ENCODE measurements at regions not wholly inside any gene's neighbourhood (a gene's known extent, or its start where the extent isn't known, plus 50 kb on each side); places are given as distances from the start of the nearest gene placed in this dataset.
"Not testable (repeated sequence)": the region's sequence is repeated elsewhere in the genome, so short reads cannot be mapped to it uniquely, and the experiment has no call there.

GRCh38 chr4:164229255-164229654 lies 524.7 kb upstream of the SMIM31 start:
- no peak for DNase-seq

DNA sequence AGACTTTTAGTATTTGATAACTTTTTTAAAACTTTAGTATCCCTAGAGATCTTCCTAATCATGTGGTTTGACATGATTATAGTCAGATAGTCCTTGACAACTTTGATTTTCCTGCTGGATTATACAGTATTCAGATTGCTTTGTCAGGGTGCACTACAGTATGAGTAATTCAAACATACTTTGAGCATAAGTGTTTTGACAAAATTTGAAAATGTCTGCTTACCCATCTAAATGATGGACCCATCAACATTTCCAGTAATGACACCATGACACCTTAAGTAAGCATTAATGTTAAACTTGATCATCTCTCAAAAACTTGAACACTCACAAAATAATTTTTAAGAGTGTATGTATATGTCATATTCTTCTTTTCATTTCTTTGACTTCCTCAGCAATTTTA lies 514.5 kb upstream of the SMIM31 start:
- no peak for DNase-seq

- no peak for DNase-seq
Observed at GRCh38 chr4:164239976-164240375, 514.0 kb upstream of the SMIM31 start.

DNA sequence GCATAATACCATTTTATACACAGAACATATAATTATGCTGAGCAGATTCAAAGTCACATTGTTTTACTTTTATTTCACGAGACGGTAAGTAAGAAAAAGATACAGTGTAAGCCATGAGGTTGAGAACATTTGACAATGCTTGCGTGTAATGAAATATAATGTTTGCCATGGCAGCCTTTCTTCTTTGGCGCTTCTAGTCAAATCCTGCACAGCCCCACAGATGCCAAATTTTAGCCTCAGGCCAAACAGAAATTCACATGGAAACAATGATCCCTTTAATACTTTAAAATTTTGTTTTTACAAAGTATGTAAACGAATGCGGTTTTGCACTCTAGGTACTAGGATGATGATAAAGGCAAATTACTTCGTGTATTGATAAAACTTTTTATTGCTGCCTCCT lies 502.7 kb upstream of the SMIM31 start:
- DNase-seq: no peak

DNA sequence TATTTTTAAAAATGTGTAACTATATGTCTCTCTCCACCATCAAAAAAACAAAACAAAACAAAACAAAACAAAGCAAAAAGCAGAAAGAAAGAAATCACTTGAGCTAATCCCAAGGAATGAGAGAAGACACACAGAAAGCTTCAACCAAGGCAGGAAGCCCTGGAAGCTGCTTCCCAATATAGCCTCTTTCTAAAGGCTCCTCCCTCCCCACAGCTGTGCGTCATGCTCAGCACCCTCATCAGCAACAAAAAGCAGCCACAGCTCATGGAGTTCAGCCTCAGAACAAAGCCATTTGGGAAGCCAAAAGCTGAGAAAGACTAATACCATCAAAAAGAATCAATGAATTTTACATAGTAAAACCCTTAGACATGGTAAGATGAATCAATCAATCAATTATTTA lies 501.6 kb upstream of the SMIM31 start:
- DNase-seq: no peak

GRCh38 chr4:164261831-164262230 lies 492.1 kb upstream of the SMIM31 start:
- no peak for DNase-seq

GRCh38 chr4:164262508-164262907 lies 491.4 kb upstream of the SMIM31 start:
- not testable (repeated sequence) for DNase-seq

GRCh38 chr4:164277414-164277813 lies 476.5 kb upstream of the SMIM31 start:
- not testable (repeated sequence) for DNase-seq

- DNase-seq: no peak
Observed at GRCh38 chr4:164287173-164287572, 466.8 kb upstream of the SMIM31 start.

DNA sequence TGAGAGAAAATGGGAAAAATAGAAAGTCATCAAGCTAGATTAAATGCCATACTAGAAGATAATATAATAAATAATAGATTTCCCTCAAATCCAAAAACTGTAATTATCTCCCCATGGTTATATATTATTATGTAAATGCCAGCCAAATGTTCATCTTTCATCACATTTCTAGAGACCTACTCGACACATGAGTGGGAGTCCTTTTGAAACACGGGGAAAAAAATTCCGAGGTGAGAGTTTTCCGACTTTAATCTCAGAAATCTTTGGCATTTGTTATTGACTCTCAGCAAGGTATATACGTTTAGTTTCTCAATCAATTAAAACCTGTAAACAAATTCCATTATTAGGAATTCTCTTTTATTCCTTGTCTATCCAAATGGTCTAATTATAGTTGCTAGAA lies 465.4 kb upstream of the SMIM31 start:
- DNase-seq: no peak

DNA sequence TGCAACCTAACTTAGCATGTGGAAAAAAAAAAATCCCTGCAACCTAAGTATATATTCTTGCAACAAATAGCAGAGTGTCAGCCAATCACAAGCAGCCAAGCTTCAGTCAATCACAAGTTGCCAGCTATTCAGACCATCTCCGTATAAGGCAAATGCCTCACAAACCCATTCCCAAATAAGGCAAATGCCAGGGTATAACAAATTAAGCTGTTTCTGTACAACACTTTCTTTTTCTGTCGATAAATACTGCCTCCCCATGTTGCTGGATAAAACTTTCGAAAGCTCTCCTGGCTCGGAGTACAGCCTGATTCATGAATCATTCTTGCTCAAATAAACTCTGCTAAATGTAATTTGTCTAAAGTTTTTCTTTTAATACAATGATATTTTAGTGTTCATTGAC lies 460.7 kb upstream of the SMIM31 start:
- DNase-seq: no peak

DNA sequence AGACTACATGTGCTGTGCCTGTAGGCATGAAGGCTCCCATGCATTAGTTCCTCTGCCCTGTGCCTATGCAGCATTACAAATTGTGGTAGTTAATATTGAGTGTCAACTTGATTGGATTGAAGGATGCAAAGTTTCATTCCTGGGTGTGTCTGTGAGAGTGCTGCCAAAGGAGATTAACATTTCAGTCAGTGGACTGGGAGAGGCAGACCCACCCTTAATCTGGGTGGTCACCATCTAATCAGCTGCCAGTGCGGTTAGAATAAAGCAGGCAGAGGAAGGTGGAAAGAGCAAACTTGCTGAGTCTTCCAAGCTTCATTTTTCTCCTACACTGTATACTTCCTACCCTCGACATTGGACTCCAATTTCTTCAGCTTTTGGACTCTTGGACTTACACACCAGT lies 460.2 kb upstream of the SMIM31 start:
- no peak for DNase-seq

GRCh38 chr4:164301430-164301829 lies 452.5 kb upstream of the SMIM31 start:
- DNase-seq: no peak

DNA sequence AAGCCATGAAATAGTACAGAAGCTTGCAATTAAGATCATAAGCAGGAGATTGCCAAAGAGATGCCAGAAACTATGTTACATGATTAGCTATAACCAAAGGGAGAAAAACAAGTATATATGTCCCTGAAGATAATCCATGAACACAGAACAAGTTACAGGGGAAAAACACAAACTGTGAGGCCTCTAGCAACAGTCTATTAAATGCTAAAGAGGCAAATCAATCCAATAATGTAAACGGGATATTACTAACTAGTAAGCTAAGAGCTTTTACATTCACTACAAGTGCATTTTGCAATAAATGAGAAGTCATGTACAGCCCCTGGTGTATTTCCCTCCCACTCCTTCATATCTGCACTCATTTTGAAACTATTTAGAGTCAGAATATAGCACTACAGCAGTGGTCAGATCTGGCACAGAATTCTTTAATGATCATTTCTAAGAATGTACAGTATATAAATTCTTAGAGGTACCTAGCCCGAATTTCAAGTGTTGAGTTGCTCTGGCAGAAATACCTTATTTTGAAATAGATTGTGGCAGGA lies 449.8 kb upstream of the SMIM31 start:
- no peak for DNase-seq

DNA sequence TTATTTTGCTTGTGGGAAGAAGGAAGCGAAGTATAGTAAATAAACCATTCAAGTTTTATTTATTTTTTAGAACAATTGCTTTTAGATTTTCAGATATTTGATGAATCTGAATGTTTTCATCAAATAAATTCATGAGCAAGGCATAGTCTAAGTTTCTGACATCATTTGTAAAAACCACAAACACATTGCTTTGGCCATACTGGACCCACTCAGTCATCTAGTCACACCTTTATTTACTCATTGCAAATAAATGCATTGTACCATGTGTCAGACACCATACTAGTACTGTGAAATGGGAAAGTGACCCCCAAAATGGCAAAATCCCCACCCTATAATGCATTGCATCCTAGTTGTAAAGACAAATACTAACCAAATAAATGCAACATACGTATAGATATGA lies 449.1 kb upstream of the SMIM31 start:
- no peak for DNase-seq

GRCh38 chr4:164307262-164307661 lies 446.7 kb upstream of the SMIM31 start:
- DNase-seq: no peak

DNA sequence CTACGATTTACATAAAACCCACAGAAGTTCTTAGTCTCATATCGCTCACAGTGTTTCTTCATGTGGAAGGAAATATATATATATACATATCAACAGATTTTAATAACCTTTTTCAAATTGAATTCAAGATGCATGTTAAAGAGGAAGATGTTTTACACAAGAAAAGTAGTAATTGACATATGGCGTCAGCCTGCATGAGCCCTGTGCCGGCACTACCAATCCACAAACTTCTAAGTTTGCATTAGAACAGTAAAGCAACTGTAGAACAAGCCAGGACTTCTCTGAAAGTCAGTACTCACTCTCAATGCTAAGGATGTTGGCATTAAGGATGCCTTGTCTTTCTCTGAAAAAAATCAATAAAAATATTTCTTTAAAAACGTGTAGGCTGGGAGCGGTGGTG lies 441.3 kb upstream of the SMIM31 start:
- no peak for DNase-seq

- DNase-seq: no peak
Observed at GRCh38 chr4:164313853-164314252, 440.1 kb upstream of the SMIM31 start.

DNA sequence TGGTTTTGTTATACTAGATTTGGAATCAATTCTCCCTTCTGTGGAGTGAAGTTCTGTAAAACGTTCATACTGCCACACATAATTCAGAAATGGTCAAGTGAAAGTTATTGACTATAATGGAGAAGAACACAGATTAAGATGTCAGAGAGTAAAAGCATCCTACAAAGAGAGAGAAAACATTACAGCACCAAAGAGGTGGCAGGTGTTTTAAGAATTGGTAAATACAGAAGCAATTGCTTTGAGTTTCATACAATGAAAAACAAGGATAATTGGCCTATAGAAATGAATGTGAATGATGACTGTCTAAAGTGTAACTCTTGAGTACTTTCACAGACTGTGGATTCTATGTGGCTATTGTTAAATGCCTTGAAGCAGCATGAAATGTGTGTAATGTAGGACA lies 435.6 kb upstream of the SMIM31 start:
- DNase-seq: no peak

DNA sequence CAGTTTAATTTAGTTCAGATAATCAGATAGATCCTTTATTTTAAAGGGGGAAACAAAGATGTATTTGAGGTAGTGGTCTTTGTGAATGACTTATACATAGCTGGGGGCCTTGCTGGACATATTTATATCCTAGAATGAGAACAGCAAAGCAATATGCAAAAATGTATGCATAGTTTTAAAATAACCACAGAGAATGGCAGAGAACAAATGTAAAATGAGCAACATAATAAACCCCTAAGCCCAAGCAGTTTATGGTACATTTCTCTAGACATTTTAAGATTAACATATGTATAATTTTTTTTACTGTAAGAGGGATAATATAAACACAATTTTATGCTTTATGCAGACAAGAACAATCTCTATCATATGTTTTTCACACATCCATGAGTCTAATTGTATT lies 434.2 kb upstream of the SMIM31 start:
- DNase-seq: no peak

DNA sequence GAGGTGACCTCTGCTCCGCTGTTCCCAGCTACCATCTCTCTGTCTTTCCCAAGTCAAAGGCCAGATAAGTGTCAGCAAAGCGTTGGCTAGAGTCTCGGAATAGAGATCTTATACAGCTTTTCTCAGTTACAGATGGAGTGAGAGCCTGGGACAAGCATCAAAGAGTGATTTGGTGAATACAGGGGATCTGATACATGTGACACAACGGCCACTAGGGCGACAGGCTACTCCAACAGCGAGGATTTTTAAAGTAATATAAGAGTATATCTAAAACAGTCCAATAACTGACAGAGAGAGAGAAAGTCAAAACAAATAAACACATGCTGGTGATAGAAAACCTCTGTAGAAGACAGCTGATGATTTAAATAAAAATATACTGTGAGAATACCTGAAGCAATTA lies 433.1 kb upstream of the SMIM31 start:
- no peak for DNase-seq

- no peak for DNase-seq
Observed at GRCh38 chr4:164326056-164326455, 427.9 kb upstream of the SMIM31 start.

DNA sequence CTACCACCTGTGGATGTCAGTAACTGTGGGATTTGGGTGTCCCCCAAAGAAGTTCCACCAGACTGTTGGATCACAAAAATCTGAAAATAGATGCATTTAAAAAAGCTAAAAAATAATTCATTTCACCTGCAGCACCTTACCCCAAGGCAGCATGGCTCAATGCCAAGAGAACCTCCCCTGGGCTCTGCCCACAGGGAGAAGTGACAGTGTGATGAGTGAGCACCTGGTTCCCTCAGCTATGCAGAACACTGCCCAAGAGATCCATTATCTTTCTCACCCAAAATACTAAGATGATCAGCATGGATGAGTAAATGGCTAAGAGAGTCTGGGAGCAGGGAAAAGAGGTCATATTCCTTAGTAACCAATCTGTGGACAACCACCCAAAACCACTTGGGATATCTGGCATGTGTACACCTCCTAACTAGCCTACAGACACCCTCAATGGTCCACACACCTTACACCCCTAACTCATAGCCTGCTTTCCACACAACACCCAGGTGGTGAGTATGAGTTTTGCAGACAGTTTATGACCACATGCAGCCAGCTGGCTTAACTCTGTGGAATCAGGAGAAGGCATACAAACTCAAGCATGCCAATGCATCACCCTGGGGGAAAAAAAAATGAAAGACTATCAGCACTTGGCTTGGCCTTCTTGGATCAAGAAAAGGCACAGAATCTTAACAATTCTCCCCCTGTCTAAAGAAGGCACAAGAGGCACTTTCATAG lies 416.5 kb upstream of the SMIM31 start:
- no peak for DNase-seq

DNA sequence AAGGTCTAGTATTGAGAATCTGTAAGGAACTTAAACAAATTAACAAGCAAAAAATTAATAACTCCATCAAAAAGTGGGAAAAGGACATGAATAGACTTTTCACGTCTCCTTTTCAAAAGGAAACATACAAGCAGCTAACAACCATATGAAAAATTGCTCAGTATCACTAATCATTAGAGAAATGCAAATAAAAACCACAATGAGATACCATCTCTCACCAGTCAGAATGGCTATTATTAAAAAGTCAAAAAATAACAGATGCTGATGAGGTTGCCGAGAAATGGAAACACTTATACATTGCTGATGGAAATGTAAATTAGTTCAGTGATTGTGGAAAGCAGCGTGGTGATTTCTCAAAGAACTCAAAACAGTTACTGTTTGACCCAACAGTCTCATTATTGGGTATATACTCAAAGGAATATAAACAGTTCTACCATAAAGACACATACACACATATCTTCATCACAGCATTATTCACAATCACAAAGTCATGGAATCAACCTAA lies 410.4 kb upstream of the SMIM31 start:
- no peak for DNase-seq

DNA sequence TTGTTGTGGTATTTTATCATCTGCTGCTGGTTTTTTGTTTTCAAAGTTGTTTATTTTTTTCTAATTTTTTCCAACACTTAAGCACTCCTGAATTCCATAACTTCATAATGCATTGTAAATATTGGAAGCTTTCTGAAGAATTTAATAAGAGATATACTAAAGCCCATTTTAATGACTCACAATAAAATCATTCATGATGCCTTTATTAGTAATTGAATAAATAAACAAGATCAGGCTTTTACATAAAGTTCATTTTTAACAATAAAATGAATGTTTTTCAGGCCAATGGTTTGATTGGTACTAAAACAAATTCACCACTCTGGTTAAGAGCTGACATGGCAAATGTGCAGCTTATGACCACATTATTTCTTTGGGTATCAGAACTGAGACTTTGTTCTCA lies 408.2 kb upstream of the SMIM31 start:
- no peak for DNase-seq
